ENCODE measurements at regions not wholly inside any gene's neighbourhood (a gene's known extent, or its start where the extent isn't known, plus 50 kb on each side); places are given as distances from the start of the nearest gene placed in this dataset.

DNA sequence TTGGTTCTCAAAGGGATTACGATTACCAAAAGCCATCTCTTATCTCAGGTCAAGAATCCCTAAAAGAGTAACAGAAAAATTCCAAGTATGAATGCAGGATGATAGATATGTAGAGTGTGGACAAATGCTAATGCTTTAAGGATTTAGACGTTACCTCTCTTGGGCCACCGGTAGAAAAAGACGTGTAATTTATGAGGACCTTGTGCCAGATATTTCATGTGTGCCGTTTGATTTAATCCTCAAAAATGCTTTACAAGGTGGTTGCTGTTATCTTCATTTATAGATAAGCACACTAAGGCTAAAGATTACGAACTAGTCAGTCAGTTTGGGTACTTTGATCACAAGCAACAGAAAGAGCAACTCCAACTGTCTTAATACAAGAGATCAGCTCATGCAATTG lies 370.8 kb upstream of the JAG1 start:
- no peak overlapping the region for H3K4me3 ChIP-seq (ENCODE audit: low read length)
- ATAC-seq (ENCODE audit: poor library complexity) (no peak), DNase-seq (no peak)
- no peaks in the 10 kb centered on the region for H3K4me1 ChIP-seq (ENCODE audit: insufficient read depth, low read length)
- Mint-ChIP-seq H3K27me3 (no peaks in the 10 kb centered on the region), H3K4me3 (no peak overlapping the region), H3K27ac (no peak overlapping the region), H3K9me3 (peaks cover 11% of the 10 kb centered on the region), H3K4me1 (ENCODE audit: low read depth) (no peaks in the 10 kb centered on the region), H3K36me3 (ENCODE audit: low read depth) (no peaks in the 10 kb centered on the region)
- ChIA-PET POLR2A (no interaction called here), CTCF (no interaction called here)
- intact Hi-C loops (cut with DNase I, micrococcal nuclease), result no loop called here
- H3K27ac ChIP-seq (ENCODE audit: low read depth in 1 of 2, low read length in 2 of 2), result no peak overlapping the region
- no peak for TF ChIP-seq CTCF (IDR thresholded peaks at IDR 0.05)
- no peaks in the 10 kb centered on the region for H3K27me3 ChIP-seq (ENCODE audit: control insufficient read depth in 1 of 2, insufficient read depth in 2 of 2, low read length in 2 of 2)
- no peaks in the 10 kb centered on the region for H3K9me3 ChIP-seq (ENCODE audit: control insufficient read depth in 1 of 2, insufficient read depth in 1 of 2, low read length in 2 of 2)
- H3K36me3 ChIP-seq (ENCODE audit: insufficient read depth, low read length), result no peaks in the 10 kb centered on the region

DNA sequence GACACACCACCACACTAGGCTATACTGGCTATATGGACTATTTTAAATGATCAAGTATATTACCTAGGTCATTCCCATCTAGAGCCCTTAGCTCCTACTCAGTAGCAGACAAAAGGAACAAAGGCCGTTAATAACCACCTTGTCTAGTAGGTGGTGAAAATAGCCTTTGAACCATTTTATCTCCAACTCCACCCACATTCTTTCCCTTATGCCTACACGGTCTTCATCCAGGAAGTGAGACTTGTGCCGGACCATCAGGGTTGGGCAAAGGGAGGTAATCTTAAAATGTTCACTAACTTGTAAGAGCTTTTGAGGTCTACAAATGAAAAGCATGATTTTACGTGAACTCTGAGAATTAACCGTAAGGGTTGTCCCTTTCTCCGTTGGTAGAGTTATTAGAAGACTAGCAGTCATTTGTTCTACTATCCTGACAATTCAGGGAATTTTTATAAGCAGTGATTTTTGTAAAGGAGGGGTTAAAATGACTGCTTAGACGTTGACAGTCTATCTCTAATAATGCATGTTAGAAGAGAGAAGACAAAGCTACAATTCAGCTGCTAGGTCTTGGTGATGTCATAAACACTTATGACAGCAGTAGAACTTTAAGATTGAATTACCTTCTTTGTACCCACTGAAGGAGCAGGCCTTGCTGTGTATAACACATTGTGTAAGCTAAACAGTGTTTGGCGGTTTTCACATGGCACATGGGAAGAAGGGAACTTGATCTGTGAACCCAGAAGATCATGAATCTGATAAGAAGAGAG lies 371.8 kb upstream of the JAG1 start:
- no peaks in the 10 kb centered on the region for H3K36me3 ChIP-seq (ENCODE audit: insufficient read depth, low read length)
- no peak overlapping the region for H3K4me3 Mint-ChIP-seq
- no peak overlapping the region for H3K27ac ChIP-seq (ENCODE audit: low read depth in 1 of 2, low read length in 2 of 2)
- H3K36me3 Mint-ChIP-seq (ENCODE audit: low read depth), result no peaks in the 10 kb centered on the region
- DNase-seq (no peak), ATAC-seq (ENCODE audit: poor library complexity) (no peak)
- no peaks in the 10 kb centered on the region for H3K4me1 Mint-ChIP-seq (ENCODE audit: low read depth)
- peaks cover 5% of the 10 kb centered on the region for H3K9me3 Mint-ChIP-seq
- H3K27ac Mint-ChIP-seq, result no peak overlapping the region
- H3K4me1 ChIP-seq (ENCODE audit: insufficient read depth, low read length), result no peaks in the 10 kb centered on the region
- no peak overlapping the region for H3K4me3 ChIP-seq (ENCODE audit: low read length)
- CTCF ChIA-PET, result no interaction called here
- POLR2A ChIA-PET, result no interaction called here
- H3K27me3 Mint-ChIP-seq, result no peaks in the 10 kb centered on the region
- intact Hi-C loops (cut with DNase I, micrococcal nuclease), result no loop called here
- H3K9me3 ChIP-seq (ENCODE audit: control insufficient read depth in 1 of 2, insufficient read depth in 1 of 2, low read length in 2 of 2), result no peaks in the 10 kb centered on the region
- TF ChIP-seq CTCF (IDR thresholded peaks at IDR 0.05), result no peak
- H3K27me3 ChIP-seq (ENCODE audit: control insufficient read depth in 1 of 2, insufficient read depth in 2 of 2, low read length in 2 of 2), result no peaks in the 10 kb centered on the region

GRCh38 chr20:11047559-11047958 lies 373.8 kb upstream of the JAG1 start:
- no peaks in the 10 kb centered on the region for H3K9me3 ChIP-seq (ENCODE audit: control insufficient read depth in 1 of 2, insufficient read depth in 1 of 2, low read length in 2 of 2)
- Mint-ChIP-seq H3K4me1 (ENCODE audit: low read depth) (no peaks in the 10 kb centered on the region), H3K9me3 (peaks cover 5% of the 10 kb centered on the region), H3K27ac (no peak overlapping the region), H3K27me3 (no peaks in the 10 kb centered on the region), H3K36me3 (ENCODE audit: low read depth) (no peaks in the 10 kb centered on the region), H3K4me3 (no peak overlapping the region)
- ChIA-PET CTCF (no interaction called here), POLR2A (no interaction called here)
- H3K36me3 ChIP-seq (ENCODE audit: insufficient read depth, low read length), result no peaks in the 10 kb centered on the region
- no peak overlapping the region for H3K4me3 ChIP-seq (ENCODE audit: low read length)
- H3K4me1 ChIP-seq (ENCODE audit: insufficient read depth, low read length), result no peaks in the 10 kb centered on the region
- no peak for DNase-seq
- intact Hi-C loops (cut with DNase I, micrococcal nuclease), result no loop called here
- H3K27ac ChIP-seq (ENCODE audit: low read depth in 1 of 2, low read length in 2 of 2), result no peak overlapping the region
- ATAC-seq (ENCODE audit: poor library complexity), result no peak
- no peak for TF ChIP-seq CTCF (IDR thresholded peaks at IDR 0.05)
- no peaks in the 10 kb centered on the region for H3K27me3 ChIP-seq (ENCODE audit: control insufficient read depth in 1 of 2, insufficient read depth in 2 of 2, low read length in 2 of 2)

Data from CD4-positive, alpha-beta T cell (primary cell).